ENCODE measurements at regions not wholly inside any gene's neighbourhood (a gene's known extent, or its start where the extent isn't known, plus 50 kb on each side); places are given as distances from the start of the nearest gene placed in this dataset.

- CTCF ChIA-PET = no interaction called here
Measured at GRCh38 chr10:65701168-65701776, 1224.6 kb upstream of the LRRTM3 start.

GRCh38 chr10:65708057-65708456 is 1217.8 kb upstream of the LRRTM3 start:
- ChIA-PET POLR2A (no interaction called here), CTCF (no interaction called here)

More at GRCh38 chr10:65701168-65701776, 1224.6 kb upstream of the LRRTM3 start:
- POLR2A ChIA-PET = no interaction called here

- POLR2A ChIA-PET = no interaction called here
- CTCF ChIA-PET = no interaction called here
Measured at GRCh38 chr10:65710306-65710705, 1215.5 kb upstream of the LRRTM3 start.

- ChIA-PET POLR2A (no interaction called here), CTCF (no interaction called here)
Measured at GRCh38 chr10:65719790-65720189, 1206.0 kb upstream of the LRRTM3 start.

- ChIA-PET POLR2A (no interaction called here), CTCF (no interaction called here)
Measured at GRCh38 chr10:65720901-65721300, 1204.9 kb upstream of the LRRTM3 start.

GRCh38 chr10:65723525-65723924 is 1202.3 kb upstream of the LRRTM3 start:
- ChIA-PET POLR2A (no interaction called here), CTCF (interaction anchor here (1.0 kb wide), 1 partner anchor 8 kb away, joined by 3 read pairs; no protein-coding TSS in a partner anchor)

- ChIA-PET POLR2A (no interaction called here), CTCF (no interaction called here)
Measured at GRCh38 chr10:65735382-65735781, 1190.5 kb upstream of the LRRTM3 start.

- CTCF ChIA-PET = interaction anchor here (1.2 kb wide), 1 partner anchor 15 kb away, joined by 3 read pairs; no protein-coding TSS in a partner anchor
- POLR2A ChIA-PET = no interaction called here
Measured at GRCh38 chr10:65742906-65743305, 1182.9 kb upstream of the LRRTM3 start.

GRCh38 chr10:65751218-65751617 is 1174.6 kb upstream of the LRRTM3 start:
- POLR2A ChIA-PET = no interaction called here
- CTCF ChIA-PET = no interaction called here

- CTCF ChIA-PET = no interaction called here
Measured at GRCh38 chr10:65751896-65752295, 1173.9 kb upstream of the LRRTM3 start.

GRCh38 chr10:65753532-65753931 is 1172.3 kb upstream of the LRRTM3 start:
- CTCF ChIA-PET = no interaction called here

More at GRCh38 chr10:65751896-65752295, 1173.9 kb upstream of the LRRTM3 start:
- POLR2A ChIA-PET = no interaction called here

GRCh38 chr10:65754112-65754511 is 1171.7 kb upstream of the LRRTM3 start:
- ChIA-PET CTCF (no interaction called here), POLR2A (no interaction called here)

More at GRCh38 chr10:65753532-65753931, 1172.3 kb upstream of the LRRTM3 start:
- POLR2A ChIA-PET = no interaction called here

- POLR2A ChIA-PET = no interaction called here
- CTCF ChIA-PET = no interaction called here
Measured at GRCh38 chr10:65762311-65762710, 1163.5 kb upstream of the LRRTM3 start.

- ChIA-PET CTCF (no interaction called here), POLR2A (no interaction called here)
Measured at GRCh38 chr10:65765006-65765541, 1160.8 kb upstream of the LRRTM3 start.

GRCh38 chr10:65769828-65770227 is 1156.0 kb upstream of the LRRTM3 start:
- POLR2A ChIA-PET = no interaction called here

GRCh38 chr10:65778753-65779152 is 1147.1 kb upstream of the LRRTM3 start:
- POLR2A ChIA-PET = no interaction called here

More at GRCh38 chr10:65769828-65770227, 1156.0 kb upstream of the LRRTM3 start:
- CTCF ChIA-PET = no interaction called here

GRCh38 chr10:65779985-65780384 is 1145.9 kb upstream of the LRRTM3 start:
- CTCF ChIA-PET = no interaction called here
- POLR2A ChIA-PET = no interaction called here

More at GRCh38 chr10:65778753-65779152, 1147.1 kb upstream of the LRRTM3 start:
- CTCF ChIA-PET = no interaction called here

GRCh38 chr10:65786279-65786678 is 1139.6 kb upstream of the LRRTM3 start:
- POLR2A ChIA-PET = no interaction called here
- CTCF ChIA-PET = no interaction called here

GRCh38 chr10:65787571-65787970 is 1138.3 kb upstream of the LRRTM3 start:
- ChIA-PET CTCF (no interaction called here), POLR2A (no interaction called here)

GRCh38 chr10:65788271-65788670 is 1137.6 kb upstream of the LRRTM3 start:
- ChIA-PET POLR2A (no interaction called here), CTCF (no interaction called here)

- ChIA-PET POLR2A (no interaction called here), CTCF (no interaction called here)
Measured at GRCh38 chr10:65791979-65792378, 1133.9 kb upstream of the LRRTM3 start.

GRCh38 chr10:65793738-65794425 is 1132.0 kb upstream of the LRRTM3 start:
- POLR2A ChIA-PET = no interaction called here

More at GRCh38 chr10:65793738-65794425, 1132.0 kb upstream of the LRRTM3 start:
- CTCF ChIA-PET = no interaction called here
